ENCODE measurements at regions not wholly inside any gene's neighbourhood (a gene's known extent, or its start where the extent isn't known, plus 50 kb on each side); places are given as distances from the start of the nearest gene placed in this dataset.

DNA sequence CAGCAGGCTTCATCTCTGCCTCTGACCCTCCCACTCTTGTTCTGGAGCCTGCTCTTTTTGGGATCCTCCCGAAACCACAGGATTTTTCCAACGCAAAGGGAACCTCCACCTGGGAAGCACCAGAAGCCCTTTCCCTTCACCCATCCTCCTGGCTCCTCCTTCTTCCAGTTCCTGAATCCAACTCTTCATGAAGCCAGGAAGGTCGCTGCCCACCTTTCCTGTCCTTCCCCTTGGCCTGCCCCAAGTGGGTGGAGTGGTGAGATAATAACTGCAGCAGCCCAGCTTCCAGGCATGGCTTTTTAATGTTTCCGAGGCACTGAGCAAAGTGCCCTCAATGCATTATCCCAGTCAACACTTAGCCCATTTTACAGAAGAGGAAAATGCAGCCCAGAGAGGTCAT lies 70.8 kb upstream of the EEPD1 start:
- Histone ChIP-seq H3K27me3 (ENCODE audit: control insufficient read depth, insufficient read depth, low read length) (no peaks in the 10 kb centered on the region), H3K27ac (ENCODE audit: low read length) (no peak overlapping the region), H3K4me1 (ENCODE audit: control insufficient read depth, insufficient read depth, low read length) (no peaks in the 10 kb centered on the region), H3K9me3 (ENCODE audit: control insufficient read depth, insufficient read depth, low read depth, low read length) (no peaks in the 10 kb centered on the region), H3K4me3 (ENCODE audit: low read depth in 2 of 2, low read length in 2 of 2) (no peak overlapping the region), H3K36me3 (ENCODE audit: control insufficient read depth, insufficient read depth, low read length) (no peaks in the 10 kb centered on the region)
- TF ChIP-seq, protein P1, sequence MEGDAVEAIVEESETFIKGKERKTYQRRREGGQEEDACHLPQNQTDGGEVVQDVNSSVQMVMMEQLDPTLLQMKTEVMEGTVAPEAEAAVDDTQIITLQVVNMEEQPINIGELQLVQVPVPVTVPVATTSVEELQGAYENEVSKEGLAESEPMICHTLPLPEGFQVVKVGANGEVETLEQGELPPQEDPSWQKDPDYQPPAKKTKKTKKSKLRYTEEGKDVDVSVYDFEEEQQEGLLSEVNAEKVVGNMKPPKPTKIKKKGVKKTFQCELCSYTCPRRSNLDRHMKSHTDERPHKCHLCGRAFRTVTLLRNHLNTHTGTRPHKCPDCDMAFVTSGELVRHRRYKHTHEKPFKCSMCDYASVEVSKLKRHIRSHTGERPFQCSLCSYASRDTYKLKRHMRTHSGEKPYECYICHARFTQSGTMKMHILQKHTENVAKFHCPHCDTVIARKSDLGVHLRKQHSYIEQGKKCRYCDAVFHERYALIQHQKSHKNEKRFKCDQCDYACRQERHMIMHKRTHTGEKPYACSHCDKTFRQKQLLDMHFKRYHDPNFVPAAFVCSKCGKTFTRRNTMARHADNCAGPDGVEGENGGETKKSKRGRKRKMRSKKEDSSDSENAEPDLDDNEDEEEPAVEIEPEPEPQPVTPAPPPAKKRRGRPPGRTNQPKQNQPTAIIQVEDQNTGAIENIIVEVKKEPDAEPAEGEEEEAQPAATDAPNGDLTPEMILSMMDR (IDR thresholded peaks at IDR 0.05), result no peak
- TF ChIP-seq, protein P2, sequence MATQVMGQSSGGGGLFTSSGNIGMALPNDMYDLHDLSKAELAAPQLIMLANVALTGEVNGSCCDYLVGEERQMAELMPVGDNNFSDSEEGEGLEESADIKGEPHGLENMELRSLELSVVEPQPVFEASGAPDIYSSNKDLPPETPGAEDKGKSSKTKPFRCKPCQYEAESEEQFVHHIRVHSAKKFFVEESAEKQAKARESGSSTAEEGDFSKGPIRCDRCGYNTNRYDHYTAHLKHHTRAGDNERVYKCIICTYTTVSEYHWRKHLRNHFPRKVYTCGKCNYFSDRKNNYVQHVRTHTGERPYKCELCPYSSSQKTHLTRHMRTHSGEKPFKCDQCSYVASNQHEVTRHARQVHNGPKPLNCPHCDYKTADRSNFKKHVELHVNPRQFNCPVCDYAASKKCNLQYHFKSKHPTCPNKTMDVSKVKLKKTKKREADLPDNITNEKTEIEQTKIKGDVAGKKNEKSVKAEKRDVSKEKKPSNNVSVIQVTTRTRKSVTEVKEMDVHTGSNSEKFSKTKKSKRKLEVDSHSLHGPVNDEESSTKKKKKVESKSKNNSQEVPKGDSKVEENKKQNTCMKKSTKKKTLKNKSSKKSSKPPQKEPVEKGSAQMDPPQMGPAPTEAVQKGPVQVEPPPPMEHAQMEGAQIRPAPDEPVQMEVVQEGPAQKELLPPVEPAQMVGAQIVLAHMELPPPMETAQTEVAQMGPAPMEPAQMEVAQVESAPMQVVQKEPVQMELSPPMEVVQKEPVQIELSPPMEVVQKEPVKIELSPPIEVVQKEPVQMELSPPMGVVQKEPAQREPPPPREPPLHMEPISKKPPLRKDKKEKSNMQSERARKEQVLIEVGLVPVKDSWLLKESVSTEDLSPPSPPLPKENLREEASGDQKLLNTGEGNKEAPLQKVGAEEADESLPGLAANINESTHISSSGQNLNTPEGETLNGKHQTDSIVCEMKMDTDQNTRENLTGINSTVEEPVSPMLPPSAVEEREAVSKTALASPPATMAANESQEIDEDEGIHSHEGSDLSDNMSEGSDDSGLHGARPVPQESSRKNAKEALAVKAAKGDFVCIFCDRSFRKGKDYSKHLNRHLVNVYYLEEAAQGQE (IDR thresholded peaks at IDR 0.05; ENCODE audit: insufficient read depth in 1 of 2, low read depth in 2 of 2, low read length in 1 of 2), result no peak
- TF ChIP-seq TCF7L2 (IDR thresholded peaks at IDR 0.05; ENCODE audit: low read depth, low read length) (no peak), POLR2AphosphoS5 (IDR thresholded peaks at IDR 0.05; ENCODE audit: low read depth, low read length) (no peak), SIN3A (IDR thresholded peaks at IDR 0.05; ENCODE audit: borderline replicate concordance, insufficient read depth, low read depth, low read length) (no peak)
- DNase-seq (ENCODE audit: low read depth, low spot score), result no peak
- ChIA-PET CTCF (interaction anchor here (0.8 kb wide), 1 partner anchor 29 kb away, joined by 4 read pairs; no protein-coding TSS in a partner anchor), POLR2A (no interaction called here)
- intact Hi-C loops (cut with micrococcal nuclease; ENCODE audit: unreplicated experiment) (no loop called here), in situ Hi-C loops (cut with HindIII; ENCODE audit: low pct_unique_long_range_greater_than_20kb, low sequenced_read_pairs) (no loop called here)
- ATAC-seq, result no peak
- BruUV-seq (replicated peaks), result no TSS peak

DNA sequence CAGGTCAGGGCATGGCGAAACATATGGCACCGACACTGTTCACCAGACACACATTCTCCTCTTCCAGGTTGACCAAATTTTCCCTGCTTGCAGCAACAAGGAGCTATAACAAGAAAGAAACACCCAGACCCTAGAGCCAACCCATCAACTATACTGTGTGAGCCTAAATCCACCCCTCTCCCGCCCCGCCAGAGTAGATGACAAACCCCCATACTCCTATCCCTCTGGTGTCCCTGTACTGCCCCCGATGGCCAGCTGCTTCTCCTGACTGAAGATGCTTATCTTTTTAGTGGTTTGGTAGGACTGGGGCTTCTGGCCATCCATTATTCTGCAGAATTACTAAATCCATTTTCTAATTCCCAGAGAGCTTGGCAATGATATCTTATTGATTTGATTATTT lies 70.1 kb upstream of the EEPD1 start:
- ATAC-seq (no peak), DNase-seq (ENCODE audit: low read depth, low spot score) (no peak)
- no TSS peak for BruUV-seq (replicated peaks)
- intact Hi-C loops (cut with micrococcal nuclease; ENCODE audit: unreplicated experiment) (no loop called here), in situ Hi-C loops (cut with HindIII; ENCODE audit: low pct_unique_long_range_greater_than_20kb, low sequenced_read_pairs) (no loop called here)
- TF ChIP-seq POLR2AphosphoS5 (IDR thresholded peaks at IDR 0.05; ENCODE audit: low read depth, low read length) (no peak), TCF7L2 (IDR thresholded peaks at IDR 0.05; ENCODE audit: low read depth, low read length) (no peak), SIN3A (IDR thresholded peaks at IDR 0.05; ENCODE audit: borderline replicate concordance, insufficient read depth, low read depth, low read length) (no peak)
- TF ChIP-seq, protein P2 (IDR thresholded peaks at IDR 0.05; ENCODE audit: insufficient read depth in 1 of 2, low read depth in 2 of 2, low read length in 1 of 2), result no peak
- TF ChIP-seq, protein P1 (IDR thresholded peaks at IDR 0.05), result no peak
- Histone ChIP-seq H3K27ac (ENCODE audit: low read length) (no peak overlapping the region), H3K4me3 (ENCODE audit: low read depth in 2 of 2, low read length in 2 of 2) (no peak overlapping the region), H3K4me1 (ENCODE audit: control insufficient read depth, insufficient read depth, low read length) (no peaks in the 10 kb centered on the region), H3K9me3 (ENCODE audit: control insufficient read depth, insufficient read depth, low read depth, low read length) (no peaks in the 10 kb centered on the region), H3K27me3 (ENCODE audit: control insufficient read depth, insufficient read depth, low read length) (no peaks in the 10 kb centered on the region), H3K36me3 (ENCODE audit: control insufficient read depth, insufficient read depth, low read length) (no peaks in the 10 kb centered on the region)
- POLR2A ChIA-PET, result interaction anchor here (0.7 kb wide), 1 partner anchor 82 kb away, joined by 5 read pairs; no protein-coding TSS in a partner anchor
- CTCF ChIA-PET, result no interaction called here
